ENCODE measurements at regions not wholly inside any gene's neighbourhood (a gene's known extent, or its start where the extent isn't known, plus 50 kb on each side); places are given as distances from the start of the nearest gene placed in this dataset.
"Not testable (repeated sequence)": the region's sequence is repeated elsewhere in the genome, so short reads cannot be mapped to it uniquely, and the experiment has no call there.

- no peak for FAIRE-seq
These were observed 465.8 kb upstream of the ANO5 start for GRCh38 chr11:21727102-21727501.

- no peak for FAIRE-seq
These were observed 456.5 kb upstream of the ANO5 start for GRCh38 chr11:21736404-21736803.

GRCh38 chr11:21752475-21753243, 440.2 kb upstream of the ANO5 start:
- not testable (repeated sequence) for FAIRE-seq

- FAIRE-seq: not testable (repeated sequence)
These were observed 439.6 kb upstream of the ANO5 start for GRCh38 chr11:21753244-21753767.

- no peak for FAIRE-seq
These were observed 431.9 kb upstream of the ANO5 start for GRCh38 chr11:21761000-21761399.

- FAIRE-seq: no peak
These were observed 424.5 kb upstream of the ANO5 start for GRCh38 chr11:21768388-21768787.

- no peak for FAIRE-seq
These were observed 423.7 kb upstream of the ANO5 start for GRCh38 chr11:21769188-21769587.

- FAIRE-seq: no peak
These were observed 421.8 kb upstream of the ANO5 start for GRCh38 chr11:21771097-21771496.

- FAIRE-seq: no peak
These were observed 418.7 kb upstream of the ANO5 start for GRCh38 chr11:21774212-21774611.

- FAIRE-seq: no peak
These were observed 417.0 kb upstream of the ANO5 start for GRCh38 chr11:21775911-21776310.

GRCh38 chr11:21783954-21784353, 408.9 kb upstream of the ANO5 start:
- FAIRE-seq: no peak

GRCh38 chr11:21785351-21785750, 407.5 kb upstream of the ANO5 start:
- FAIRE-seq: no peak

GRCh38 chr11:21794306-21794705, 398.6 kb upstream of the ANO5 start:
- no peak for FAIRE-seq

- no peak for FAIRE-seq
These were observed 394.7 kb upstream of the ANO5 start for GRCh38 chr11:21798216-21798615.

- not testable (repeated sequence) for FAIRE-seq
These were observed 388.4 kb upstream of the ANO5 start for GRCh38 chr11:21804523-21804922.

GRCh38 chr11:21806508-21806907, 386.4 kb upstream of the ANO5 start:
- no peak for FAIRE-seq

GRCh38 chr11:21806947-21807346, 385.9 kb upstream of the ANO5 start:
- no peak for FAIRE-seq

GRCh38 chr11:21807350-21807749, 385.5 kb upstream of the ANO5 start:
- FAIRE-seq: no peak

GRCh38 chr11:21810650-21811049, 382.2 kb upstream of the ANO5 start:
- FAIRE-seq: no peak

GRCh38 chr11:21811572-21811971, 381.3 kb upstream of the ANO5 start:
- no peak for FAIRE-seq

GRCh38 chr11:21814169-21814568, 378.7 kb upstream of the ANO5 start:
- no peak for FAIRE-seq

GRCh38 chr11:21817696-21818095, 375.2 kb upstream of the ANO5 start:
- no peak for FAIRE-seq

- no peak for FAIRE-seq
These were observed 372.7 kb upstream of the ANO5 start for GRCh38 chr11:21820176-21820575.

GRCh38 chr11:21825127-21825526, 367.8 kb upstream of the ANO5 start:
- no peak for FAIRE-seq

GRCh38 chr11:21838427-21838826, 354.5 kb upstream of the ANO5 start:
- FAIRE-seq: no peak
